Panc1 (cell line): ENCODE measurements at regions not wholly inside any gene's neighbourhood (a gene's known extent, or its start where the extent isn't known, plus 50 kb on each side); places are given as distances from the start of the nearest gene placed in this dataset.

ENCODE experiments used
- ATAC-seq: fragments of 200-7000 bp; cut with Tn5 transposase; 2 replicates; pipeline ENCODE4 v1.9.1; 2020; ENCODE audit warnings: mild to moderate bottlenecking, moderate library complexity
- BruUV-seq: library from RNA; stranded (reverse); fragments of 400-500 nt; replicated peaks from 2 replicates; lab custom pipeline; 2021; lab: Mats Ljungman, UMichigan
- CTCF ChIA-PET: fragments of 300-600 bp; sonication (Branson Sonifier 250); formaldehyde crosslinking; loops from one replicate; lab custom pipeline; 2022; ENCODE audit warnings: antibody characterized with exemption; lab: Charles Lee
- POLR2A ChIA-PET: fragments of 300-600 bp; sonication (Branson Sonifier 250); formaldehyde crosslinking; loops from one replicate; lab custom pipeline; 2022; ENCODE audit warnings: antibody characterized with exemption; lab: Charles Lee
- DNase-seq: peaks from one replicate; pipeline ENCODE4 v3.0.0-alpha.2; 2010; ENCODE audit warnings: low read depth, low spot score
- H3K27ac ChIP-seq: 2 replicates; pipeline ENCODE4 v1.5.1; 2011; ENCODE audit warnings: mild to moderate bottlenecking, low read length, inconsistent platforms
- H3K27me3 ChIP-seq: fragments of 200-500 bp; sonication (Bioruptor generic); 2 replicates; pipeline ENCODE4 v1.6.0; 2014; ENCODE audit warnings: low read length, inconsistent platforms; ENCODE audit not compliant: control insufficient read depth, insufficient read depth
- H3K36me3 ChIP-seq: fragments of 200-500 bp; sonication (Bioruptor generic); 2 replicates; pipeline ENCODE4 v1.5.1; 2014; ENCODE audit warnings: inconsistent platforms, mild to moderate bottlenecking, low read length, moderate library complexity; ENCODE audit not compliant: control insufficient read depth, insufficient read depth
- H3K4me1 ChIP-seq: 2 replicates; pipeline ENCODE4 v1.5.1; 2011; ENCODE audit warnings: inconsistent platforms, mild to moderate bottlenecking, low read length, moderate library complexity; ENCODE audit not compliant: control insufficient read depth, insufficient read depth
- H3K4me3 ChIP-seq, 2 experiments: 2 replicates each; pipeline ENCODE4 v1.5.1; 2011 to 2012; ENCODE audit warnings: low read depth in 2 of 2, low read length in 2 of 2, mild to moderate bottlenecking in 2 of 2, inconsistent platforms in 1 of 2, moderate library complexity in 1 of 2
- H3K9me3 ChIP-seq: fragments of 200-500 bp; sonication (Bioruptor generic); 2 replicates; pipeline ENCODE4 v1.5.1; 2014; ENCODE audit warnings: low read depth, mild to moderate bottlenecking, inconsistent platforms, low read length, moderate library complexity; ENCODE audit not compliant: control insufficient read depth, insufficient read depth
- POLR2AphosphoS5 ChIP-seq: IDR thresholded peaks from 2 replicates; pipeline ENCODE4 v1.6.1; 2012; ENCODE audit warnings: mild to moderate bottlenecking, low read depth, low read length, moderate library complexity
- REST ChIP-seq, 2 experiments: IDR thresholded peaks; 2 replicates each; pipeline ENCODE4 v1.6.1; 2011 to 2012; ENCODE audit warnings: low read depth in 2 of 2, control low read depth in 1 of 2, low read length in 1 of 2, mild to moderate bottlenecking in 1 of 2, moderate library complexity in 1 of 2; ENCODE audit not compliant: insufficient read depth in 1 of 2
- SIN3A ChIP-seq: IDR thresholded peaks from 2 replicates; pipeline ENCODE4 v1.6.1; 2012; ENCODE audit warnings: low read depth, mild to moderate bottlenecking, low read length, moderate library complexity, borderline replicate concordance; ENCODE audit not compliant: insufficient read depth
- TCF7L2 ChIP-seq: IDR thresholded peaks from 2 replicates; pipeline ENCODE4 v1.6.1; 2011; ENCODE audit warnings: mild to moderate bottlenecking, low read depth, low read length, inconsistent platforms
- in situ Hi-C: cut with HindIII; loops from 2 replicates; pipeline ENCODE4 v1.10.0; 2016; ENCODE audit warnings: low sequenced_read_pairs, low pct_unique_long_range_greater_than_20kb
- intact Hi-C: fragments of 100-400 bp; cut with micrococcal nuclease; formaldehyde crosslinking; loops from one replicate; pipeline ENCODE4 v1.10.0; 2022; ENCODE audit not compliant: unreplicated experiment
- TF ChIP-seq, protein P1 (sequence below): fragments of 450-650 bp; IDR thresholded peaks from 2 replicates; pipeline ENCODE4 v1.5.1; 2017; ENCODE audit warnings: mild to moderate bottlenecking

DNA sequence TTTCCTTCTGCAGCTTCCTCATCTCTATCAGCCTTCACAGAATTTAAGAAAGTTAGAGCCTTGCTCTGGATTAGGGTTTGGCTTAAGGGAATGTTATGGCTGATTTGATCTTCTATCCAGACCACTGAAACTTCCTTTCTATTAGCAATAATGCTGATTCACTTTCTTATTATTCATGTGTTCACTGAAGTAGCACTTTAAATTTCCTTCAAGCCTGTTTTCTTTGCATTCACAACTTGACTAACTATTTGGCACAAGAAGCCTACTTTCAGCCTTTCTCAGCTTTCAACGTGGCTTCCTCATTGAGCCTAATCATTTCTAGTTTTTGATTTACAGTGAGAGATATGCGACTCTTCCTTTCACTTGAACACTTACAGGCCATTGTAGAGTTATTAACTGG is 528.5 kb downstream of the PLPP3 start:
- Histone ChIP-seq H3K27me3 (no peaks in the 10 kb centered on the region), H3K27ac (no peak overlapping the region), H3K36me3 (no peaks in the 10 kb centered on the region), H3K9me3 (no peaks in the 10 kb centered on the region), H3K4me3 (no peak overlapping the region), H3K4me1 (no peaks in the 10 kb centered on the region)
- ATAC-seq (no peak), DNase-seq (no peak)
- no peak for TF ChIP-seq TCF7L2
- intact Hi-C loops (no loop called here), in situ Hi-C loops (no loop called here)
- POLR2A ChIA-PET, result no interaction called here
- CTCF ChIA-PET, result no interaction called here
- no TSS peak for BruUV-seq

DNA sequence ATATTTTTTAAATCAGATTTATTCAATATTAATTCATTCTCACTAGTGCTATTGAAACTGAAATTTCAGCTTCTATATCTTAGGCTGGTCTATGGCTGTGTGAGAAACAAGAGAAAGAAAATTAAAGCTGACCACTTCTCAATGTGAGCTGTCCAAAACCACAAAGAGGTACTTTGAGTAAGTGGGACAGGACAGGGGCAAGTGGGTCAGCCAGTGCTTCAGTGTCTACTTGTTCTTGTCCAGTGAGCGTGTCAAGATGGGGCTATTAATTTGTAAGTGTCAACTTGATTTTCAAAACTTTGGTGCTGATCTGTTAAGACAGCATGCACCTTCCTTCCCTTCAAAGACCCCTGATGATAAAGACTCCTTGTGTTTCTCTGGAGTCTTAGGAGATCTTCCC is 533.9 kb downstream of the PLPP3 start:
- H3K27me3 ChIP-seq, result no peaks in the 10 kb centered on the region
- no peak for ATAC-seq
- ChIA-PET CTCF (no interaction called here), POLR2A (no interaction called here)
- no peaks in the 10 kb centered on the region for H3K36me3 ChIP-seq
- no peaks in the 10 kb centered on the region for H3K9me3 ChIP-seq
- BruUV-seq, result no TSS peak
- intact Hi-C loops (no loop called here), in situ Hi-C loops (no loop called here)
- no peaks in the 10 kb centered on the region for H3K4me1 ChIP-seq
- no peak overlapping the region for H3K4me3 ChIP-seq
- no peak for TF ChIP-seq REST (IDR thresholded peaks at IDR 0.05; ENCODE audit: insufficient read depth in 1 of 2, low read depth in 2 of 2, low read length in 1 of 2)
- TF ChIP-seq POLR2AphosphoS5, result no peak
- TF ChIP-seq SIN3A, result no peak
- no peak for TF ChIP-seq TCF7L2
- TF ChIP-seq, protein P1, sequence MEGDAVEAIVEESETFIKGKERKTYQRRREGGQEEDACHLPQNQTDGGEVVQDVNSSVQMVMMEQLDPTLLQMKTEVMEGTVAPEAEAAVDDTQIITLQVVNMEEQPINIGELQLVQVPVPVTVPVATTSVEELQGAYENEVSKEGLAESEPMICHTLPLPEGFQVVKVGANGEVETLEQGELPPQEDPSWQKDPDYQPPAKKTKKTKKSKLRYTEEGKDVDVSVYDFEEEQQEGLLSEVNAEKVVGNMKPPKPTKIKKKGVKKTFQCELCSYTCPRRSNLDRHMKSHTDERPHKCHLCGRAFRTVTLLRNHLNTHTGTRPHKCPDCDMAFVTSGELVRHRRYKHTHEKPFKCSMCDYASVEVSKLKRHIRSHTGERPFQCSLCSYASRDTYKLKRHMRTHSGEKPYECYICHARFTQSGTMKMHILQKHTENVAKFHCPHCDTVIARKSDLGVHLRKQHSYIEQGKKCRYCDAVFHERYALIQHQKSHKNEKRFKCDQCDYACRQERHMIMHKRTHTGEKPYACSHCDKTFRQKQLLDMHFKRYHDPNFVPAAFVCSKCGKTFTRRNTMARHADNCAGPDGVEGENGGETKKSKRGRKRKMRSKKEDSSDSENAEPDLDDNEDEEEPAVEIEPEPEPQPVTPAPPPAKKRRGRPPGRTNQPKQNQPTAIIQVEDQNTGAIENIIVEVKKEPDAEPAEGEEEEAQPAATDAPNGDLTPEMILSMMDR, result no peak
- DNase-seq, result no peak
- no peak overlapping the region for H3K27ac ChIP-seq

DNA sequence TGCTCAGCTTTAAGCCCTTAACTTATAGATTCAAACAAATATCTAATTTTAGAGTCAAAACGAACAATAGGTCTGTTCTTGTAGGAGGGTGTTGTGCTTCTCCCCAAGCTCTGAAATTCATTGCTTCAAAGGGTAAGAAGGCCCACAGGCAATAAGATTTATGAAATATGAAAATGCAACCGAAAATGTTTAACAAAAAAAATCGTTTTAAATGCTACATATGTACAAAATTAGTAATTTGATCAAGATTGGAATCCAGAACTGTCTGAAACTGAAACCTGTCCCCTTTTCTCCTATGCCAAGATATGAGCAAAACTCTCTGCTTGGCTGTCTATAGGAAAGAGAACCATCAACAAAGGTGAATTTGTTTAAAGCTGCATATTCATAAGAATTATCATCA is 534.3 kb downstream of the PLPP3 start:
- ChIA-PET CTCF (no interaction called here), POLR2A (no interaction called here)
- no peak for TF ChIP-seq SIN3A
- TF ChIP-seq TCF7L2, result no peak
- no peak for TF ChIP-seq REST (IDR thresholded peaks at IDR 0.05; ENCODE audit: insufficient read depth in 1 of 2, low read depth in 2 of 2, low read length in 1 of 2)
- TF ChIP-seq, protein P1, result no peak
- no peak for TF ChIP-seq POLR2AphosphoS5
- no peak overlapping the region for H3K4me3 ChIP-seq
- no peaks in the 10 kb centered on the region for H3K36me3 ChIP-seq
- BruUV-seq, result no TSS peak
- H3K27me3 ChIP-seq, result no peaks in the 10 kb centered on the region
- no peaks in the 10 kb centered on the region for H3K9me3 ChIP-seq
- intact Hi-C loops, result no loop called here
- no peak for DNase-seq
- ATAC-seq, result no peak
- in situ Hi-C loops, result no loop called here
- H3K27ac ChIP-seq, result no peak overlapping the region
- H3K4me1 ChIP-seq, result no peaks in the 10 kb centered on the region
